ENCODE measurements at regions not wholly inside any gene's neighbourhood (a gene's known extent, or its start where the extent isn't known, plus 50 kb on each side); places are given as distances from the start of the nearest gene placed in this dataset.

DNA sequence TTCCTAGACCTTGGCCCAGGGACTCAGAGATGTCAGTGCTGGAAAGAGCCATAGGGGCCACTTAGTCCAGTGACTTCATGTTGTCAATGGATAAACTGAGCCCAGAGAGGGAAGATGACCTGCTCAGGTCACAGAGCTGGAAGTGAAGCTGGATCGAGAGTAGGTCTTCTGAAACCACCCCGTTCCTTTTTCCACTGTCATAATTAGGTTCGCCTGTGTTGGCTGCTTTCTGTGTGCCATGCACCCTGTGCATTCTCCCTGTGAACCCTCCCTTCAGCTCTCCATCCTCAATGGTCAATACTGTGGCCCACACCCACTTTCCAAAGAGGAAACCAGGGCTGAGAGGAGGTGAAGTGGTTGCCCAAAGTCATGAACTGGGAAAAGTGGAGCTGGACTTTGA, 74.8 kb downstream of the CCR1 start:
- TF ChIP-seq, protein P1, sequence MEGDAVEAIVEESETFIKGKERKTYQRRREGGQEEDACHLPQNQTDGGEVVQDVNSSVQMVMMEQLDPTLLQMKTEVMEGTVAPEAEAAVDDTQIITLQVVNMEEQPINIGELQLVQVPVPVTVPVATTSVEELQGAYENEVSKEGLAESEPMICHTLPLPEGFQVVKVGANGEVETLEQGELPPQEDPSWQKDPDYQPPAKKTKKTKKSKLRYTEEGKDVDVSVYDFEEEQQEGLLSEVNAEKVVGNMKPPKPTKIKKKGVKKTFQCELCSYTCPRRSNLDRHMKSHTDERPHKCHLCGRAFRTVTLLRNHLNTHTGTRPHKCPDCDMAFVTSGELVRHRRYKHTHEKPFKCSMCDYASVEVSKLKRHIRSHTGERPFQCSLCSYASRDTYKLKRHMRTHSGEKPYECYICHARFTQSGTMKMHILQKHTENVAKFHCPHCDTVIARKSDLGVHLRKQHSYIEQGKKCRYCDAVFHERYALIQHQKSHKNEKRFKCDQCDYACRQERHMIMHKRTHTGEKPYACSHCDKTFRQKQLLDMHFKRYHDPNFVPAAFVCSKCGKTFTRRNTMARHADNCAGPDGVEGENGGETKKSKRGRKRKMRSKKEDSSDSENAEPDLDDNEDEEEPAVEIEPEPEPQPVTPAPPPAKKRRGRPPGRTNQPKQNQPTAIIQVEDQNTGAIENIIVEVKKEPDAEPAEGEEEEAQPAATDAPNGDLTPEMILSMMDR (conservative IDR thresholded peaks at IDR 0.05; ENCODE audit: low read depth, low read length) = no peak
- H3K4me3 ChIP-seq (ENCODE audit: low read length) = no peak overlapping the region
- DNase-seq (ENCODE audit: low read depth) = no peak

DNA sequence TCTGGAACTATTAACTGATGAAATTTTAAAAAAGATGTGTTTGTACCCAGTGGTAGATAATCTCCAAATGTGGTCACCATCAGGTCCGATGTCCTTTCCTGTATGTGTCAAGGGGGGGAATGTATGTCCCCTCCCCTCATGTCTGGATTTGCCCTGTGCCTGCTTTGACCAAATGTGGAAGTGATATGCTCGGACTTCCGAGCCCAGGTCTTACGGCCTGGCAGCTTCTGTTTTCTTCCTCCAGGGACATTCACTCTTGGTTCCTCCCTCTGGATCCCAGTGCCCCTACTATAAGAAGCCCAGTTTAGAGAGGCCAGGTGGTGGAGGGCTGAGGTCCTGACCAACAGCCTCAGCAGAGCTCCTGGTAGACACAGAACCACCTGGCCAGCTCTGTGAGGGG, 75.5 kb downstream of the CCR1 start:
- H3K4me3 ChIP-seq (ENCODE audit: low read length) = no peak overlapping the region

DNA sequence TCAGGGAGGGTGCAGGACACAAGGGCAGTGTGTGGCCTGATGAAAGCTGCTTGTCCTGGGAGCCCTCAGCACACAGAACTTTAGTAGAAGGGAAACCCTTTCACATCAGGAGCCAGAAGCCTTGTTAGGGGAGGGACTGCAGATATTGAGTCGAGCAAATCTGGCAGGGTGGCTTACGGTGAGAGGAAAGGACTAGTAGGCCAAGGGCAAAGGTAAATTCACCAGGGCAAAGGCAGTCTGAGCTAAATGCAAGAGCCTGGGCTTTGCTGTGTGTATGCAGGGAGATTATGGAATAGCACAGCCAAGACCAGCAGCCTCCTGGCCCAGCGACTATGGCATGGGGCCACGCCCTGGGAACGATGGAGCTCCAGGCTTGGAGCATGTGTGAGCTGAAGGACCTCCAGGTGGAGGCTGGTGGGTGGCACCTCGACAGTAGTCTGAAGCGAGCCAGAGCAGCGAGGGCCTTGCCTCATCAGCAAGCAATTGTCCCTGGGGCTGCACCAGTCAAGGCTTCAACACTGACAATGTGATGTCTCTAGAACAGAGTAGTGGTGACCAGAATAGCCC, 76.1 kb downstream of the CCR1 start:
- no peak overlapping the region for H3K4me3 ChIP-seq (ENCODE audit: low read length)
- TF ChIP-seq, protein P1 (conservative IDR thresholded peaks at IDR 0.05; ENCODE audit: low read depth, low read length) = no peak
- no peak for DNase-seq (ENCODE audit: low read depth)

More for the DNA sequence above, 75.5 kb downstream of the CCR1 start:
- DNase-seq (ENCODE audit: low read depth) = no peak
- TF ChIP-seq, protein P1 (conservative IDR thresholded peaks at IDR 0.05; ENCODE audit: low read depth, low read length) = no peak

DNA sequence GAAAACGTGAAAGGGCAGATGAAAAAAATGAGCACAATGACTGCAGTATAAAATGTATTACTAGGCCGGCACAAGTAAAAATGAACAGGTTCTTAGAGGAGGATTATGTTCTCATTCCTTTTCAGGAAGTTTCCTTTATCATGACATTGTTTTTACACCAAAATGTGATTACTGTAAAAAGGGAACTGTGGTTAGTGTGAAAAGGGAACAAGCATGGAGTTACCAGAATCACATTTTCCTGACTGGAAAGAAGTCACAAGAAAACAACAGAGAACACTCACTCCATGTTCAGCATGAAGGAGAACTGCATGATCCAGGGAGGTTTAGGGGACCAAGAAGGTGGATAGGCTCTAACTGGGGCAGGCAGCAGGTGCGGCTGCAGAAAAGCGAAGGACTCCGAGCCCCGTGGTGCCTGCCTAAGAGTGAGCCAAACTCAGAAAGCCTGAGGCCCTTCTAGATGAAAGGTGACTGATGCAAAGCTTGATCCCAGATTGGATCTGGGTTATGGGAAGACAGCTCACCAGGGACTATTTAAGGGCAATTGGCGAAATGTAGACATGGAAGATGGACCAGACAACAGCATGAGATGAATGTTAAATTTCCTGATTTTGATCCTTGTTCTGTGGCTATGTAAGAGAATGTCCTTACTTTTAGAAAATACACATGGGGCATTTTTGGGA, 77.3 kb downstream of the CCR1 start:
- no peak for DNase-seq (ENCODE audit: low read depth)
- no peak overlapping the region for H3K4me3 ChIP-seq (ENCODE audit: low read length)
- TF ChIP-seq, protein P1 (conservative IDR thresholded peaks at IDR 0.05; ENCODE audit: low read depth, low read length) = no peak

DNA sequence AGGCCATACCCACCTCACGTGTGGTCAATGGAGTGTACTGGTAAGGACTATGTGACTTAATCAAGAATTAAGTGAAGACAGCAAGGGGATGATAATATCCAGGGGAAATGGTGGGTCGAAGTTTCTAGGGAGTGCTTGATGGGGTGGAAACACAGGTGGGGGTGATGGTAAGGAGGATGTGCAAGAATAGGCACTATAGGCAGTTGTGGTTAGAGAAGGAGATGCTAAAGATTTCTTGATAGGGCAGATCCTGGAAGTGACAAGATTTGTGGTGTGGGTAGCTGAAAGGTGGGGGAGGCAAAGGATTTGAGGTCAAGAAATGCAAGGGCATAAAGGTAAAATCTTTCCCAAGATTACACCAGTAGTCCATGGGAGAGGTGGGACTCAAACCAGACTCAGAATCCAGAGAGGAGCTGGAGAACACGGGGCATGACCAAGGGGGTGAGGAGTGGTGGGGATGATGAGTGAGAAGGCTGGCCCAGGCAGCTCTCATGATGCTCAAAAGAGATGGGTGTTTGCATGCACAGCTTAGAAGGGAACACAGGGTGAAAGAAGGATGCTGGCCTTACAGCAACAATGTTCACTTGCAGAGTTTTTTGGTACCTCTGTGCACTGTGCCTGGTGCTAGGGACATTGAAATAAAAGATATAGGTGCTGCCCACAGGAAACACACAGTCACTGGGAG, 78.4 kb downstream of the CCR1 start:
- H3K4me3 ChIP-seq (ENCODE audit: low read length) = no peak overlapping the region
- DNase-seq (ENCODE audit: low read depth) = no peak
- TF ChIP-seq, protein P1 (conservative IDR thresholded peaks at IDR 0.05; ENCODE audit: low read depth, low read length) = no peak

DNA sequence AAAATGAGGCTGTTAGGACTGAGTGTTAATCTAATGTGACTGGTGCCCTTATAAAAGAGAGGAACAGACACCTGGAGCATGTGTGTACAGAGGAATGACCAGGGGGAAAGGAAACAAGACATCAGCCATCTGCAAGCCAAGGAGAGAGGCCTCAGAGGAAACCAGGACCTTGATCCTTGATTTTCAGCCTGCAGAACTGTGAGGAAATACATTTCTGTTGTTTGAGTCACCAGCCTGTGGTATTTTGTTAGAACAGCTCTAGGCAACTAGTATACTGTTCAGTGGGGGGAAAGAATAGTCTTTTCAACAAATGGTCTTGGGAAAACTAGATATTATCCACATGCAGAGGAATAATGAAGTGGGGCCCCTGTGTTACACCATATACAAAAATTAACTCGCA, 80.6 kb downstream of the CCR1 start:
- TF ChIP-seq, protein P1 (conservative IDR thresholded peaks at IDR 0.05; ENCODE audit: low read depth, low read length) = no peak
- peak; percentile 77 for DNase-seq (ENCODE audit: low read depth)
- H3K4me3 ChIP-seq (ENCODE audit: low read length) = no peak overlapping the region

All from retinal pigment epithelial cell (primary cell).